ENCODE measurements at regions not wholly inside any gene's neighbourhood (a gene's known extent, or its start where the extent isn't known, plus 50 kb on each side); places are given as distances from the start of the nearest gene placed in this dataset.

GRCh38 chr9:90958328-90958727 lies 156.7 kb downstream of the SYK start:
- H3K27ac Mint-ChIP-seq, result no peak overlapping the region
- H3K4me1 Mint-ChIP-seq (ENCODE audit: low read depth), result no peaks in the 10 kb centered on the region
- DNase-seq (no peak), ATAC-seq (no peak)
- intact Hi-C loops (cut with micrococcal nuclease), result no loop called here
- H3K9me3 Mint-ChIP-seq, result no peaks in the 10 kb centered on the region
- CTCF ChIA-PET, result interaction anchor here (1.5 kb wide), 1 partner anchor 42 kb away, joined by 4 read pairs; no protein-coding TSS in a partner anchor
- POLR2A ChIA-PET, result no interaction called here
- TF ChIP-seq CTCF (IDR thresholded peaks at IDR 0.05), result no peak
- no peaks in the 10 kb centered on the region for H3K36me3 Mint-ChIP-seq (ENCODE audit: low read depth)
- H3K27me3 Mint-ChIP-seq, result peaks cover 20% of the 10 kb centered on the region
- no peak overlapping the region for H3K4me3 Mint-ChIP-seq

GRCh38 chr9:90960941-90961340 lies 159.3 kb downstream of the SYK start:
- DNase-seq (no peak), ATAC-seq (no peak)
- peaks cover 12% of the 10 kb centered on the region for H3K4me1 Mint-ChIP-seq (ENCODE audit: low read depth)
- no peaks in the 10 kb centered on the region for H3K36me3 Mint-ChIP-seq (ENCODE audit: low read depth)
- TF ChIP-seq CTCF (IDR thresholded peaks at IDR 0.05), result no peak
- no peaks in the 10 kb centered on the region for H3K9me3 Mint-ChIP-seq
- no peak overlapping the region for H3K27ac Mint-ChIP-seq
- H3K27me3 Mint-ChIP-seq, result peaks cover 30% of the 10 kb centered on the region
- intact Hi-C loops (cut with micrococcal nuclease), result no loop called here
- ChIA-PET CTCF (interaction anchor here (1.4 kb wide), 1 partner anchor 46 kb away, joined by 3 read pairs; no protein-coding TSS in a partner anchor), POLR2A (no interaction called here)
- no peak overlapping the region for H3K4me3 Mint-ChIP-seq

- no peak overlapping the region for H3K27ac Mint-ChIP-seq
- peaks cover 16% of the 10 kb centered on the region for H3K4me1 Mint-ChIP-seq (ENCODE audit: low read depth)
- DNase-seq (no peak), ATAC-seq (no peak)
- intact Hi-C loops (cut with micrococcal nuclease), result no loop called here
- no peak overlapping the region for H3K4me3 Mint-ChIP-seq
- peaks cover 29% of the 10 kb centered on the region for H3K27me3 Mint-ChIP-seq
- H3K36me3 Mint-ChIP-seq (ENCODE audit: low read depth), result no peaks in the 10 kb centered on the region
- POLR2A ChIA-PET, result no interaction called here
- no peaks in the 10 kb centered on the region for H3K9me3 Mint-ChIP-seq
- CTCF ChIA-PET, result interaction anchor here (1.4 kb wide), 1 partner anchor 46 kb away, joined by 3 read pairs; no protein-coding TSS in a partner anchor
- TF ChIP-seq CTCF (IDR thresholded peaks at IDR 0.05), result no peak
Observed at GRCh38 chr9:90961375-90961774, 159.8 kb downstream of the SYK start.

- H3K27me3 Mint-ChIP-seq, result peaks cover 23% of the 10 kb centered on the region
- DNase-seq (peak; percentile 49), ATAC-seq (peak; percentile 75)
- intact Hi-C loops (cut with micrococcal nuclease), result no loop called here
- no peak for TF ChIP-seq CTCF (IDR thresholded peaks at IDR 0.05)
- H3K36me3 Mint-ChIP-seq (ENCODE audit: low read depth), result no peaks in the 10 kb centered on the region
- H3K9me3 Mint-ChIP-seq, result no peaks in the 10 kb centered on the region
- H3K27ac Mint-ChIP-seq, result no peak overlapping the region
- ChIA-PET POLR2A (interaction anchor here (0.6 kb wide), 1 partner anchor 458 kb away, joined by 3 read pairs; no protein-coding TSS in a partner anchor), CTCF (interaction anchor here (0.9 to 1.3 kb wide), 3 partner anchors 46 to 469 kb away, joined by 3 to 5 read pairs (median 3); no protein-coding TSS in a partner anchor)
- peaks cover 29% of the 10 kb centered on the region for H3K4me1 Mint-ChIP-seq (ENCODE audit: low read depth)
- H3K4me3 Mint-ChIP-seq, result no peak overlapping the region
Observed at GRCh38 chr9:90964101-90965020, 162.7 kb downstream of the SYK start.

Measured in activated CD8-positive, alpha-beta T cell treated with anti-CD3 and anti-CD28 coated beads for 36 hours (primary cell).